ENCODE measurements at regions not wholly inside any gene's neighbourhood (a gene's known extent, or its start where the extent isn't known, plus 50 kb on each side); places are given as distances from the start of the nearest gene placed in this dataset.

- TF ChIP-seq CTCF (IDR thresholded peaks at IDR 0.05 in 8 of 11, conservative IDR thresholded peaks at IDR 0.05 in 3 of 11) (no peak), POLR2A (IDR thresholded peaks at IDR 0.05) (no peak), POLR2AphosphoS5 (IDR thresholded peaks at IDR 0.05) (no peak)
- no peaks in the 10 kb centered on the region for H3K9me3 ChIP-seq
- no peak overlapping the region for H3K4me3 ChIP-seq
- H3K27ac ChIP-seq = no peak overlapping the region
- DNase-seq = no peak
- peaks cover 0 to 4% (median 0%) of the 10 kb centered on the region in 6 donors for H3K4me1 ChIP-seq
- WGBS, 5 donors = 72 to 95% (median 85%) methylated on average over 2 of the region's 2 CpGs
- peaks cover 0 to 7% (median 0%) of the 10 kb centered on the region in 7 donors for H3K27me3 ChIP-seq (replicated peaks in 1 of 7)
- no peaks in the 10 kb centered on the region for H3K36me3 ChIP-seq
- intact Hi-C loops (cut with DNase I; ENCODE audit: low total_unique reads) = no loop called here
Observed at GRCh38 chr9:91053824-91054223, 252.2 kb downstream of the SYK start.

- Histone ChIP-seq H3K9me3 (no peaks in the 10 kb centered on the region), H3K27me3 (replicated peaks in 1 of 7) (no peaks in the 10 kb centered on the region), H3K4me1 (peaks cover 0 to 11% (median 1%) of the 10 kb centered on the region in 6 donors), H3K36me3 (no peaks in the 10 kb centered on the region), H3K4me3 (no peak overlapping the region), H3K27ac (no peak overlapping the region)
- WGBS, 5 donors = 72 to 85% (median 80%) methylated on average over 3 of the region's 3 CpGs
- no peak for DNase-seq
- TF ChIP-seq POLR2A (IDR thresholded peaks at IDR 0.05) (no peak), CTCF (IDR thresholded peaks at IDR 0.05 in 8 of 11, conservative IDR thresholded peaks at IDR 0.05 in 3 of 11) (no peak), POLR2AphosphoS5 (IDR thresholded peaks at IDR 0.05) (no peak)
- intact Hi-C loops (cut with DNase I; ENCODE audit: low total_unique reads) = no loop called here
Observed at GRCh38 chr9:91055845-91056244, 254.2 kb downstream of the SYK start.

GRCh38 chr9:91056486-91056885 lies 254.9 kb downstream of the SYK start:
- H3K27me3 ChIP-seq (replicated peaks in 1 of 7) = no peaks in the 10 kb centered on the region
- TF ChIP-seq CTCF (IDR thresholded peaks at IDR 0.05 in 8 of 11, conservative IDR thresholded peaks at IDR 0.05 in 3 of 11) (no peak), POLR2A (IDR thresholded peaks at IDR 0.05) (no peak), POLR2AphosphoS5 (IDR thresholded peaks at IDR 0.05) (no peak)
- no peak overlapping the region for H3K27ac ChIP-seq
- no peak overlapping the region for H3K4me3 ChIP-seq
- peaks cover 0 to 17% (median 4%) of the 10 kb centered on the region in 6 donors for H3K4me1 ChIP-seq
- intact Hi-C loops (cut with DNase I; ENCODE audit: low total_unique reads) = no loop called here
- no peaks in the 10 kb centered on the region for H3K9me3 ChIP-seq
- 67 to 85% (median 79%) methylated on average over 4 of the region's 4 CpGs for whole genome bisulfite sequencing, 5 donors
- no peaks in the 10 kb centered on the region for H3K36me3 ChIP-seq
- no peak for DNase-seq

- DNase-seq = no peak
- Histone ChIP-seq H3K27ac (no peak overlapping the region), H3K4me1 (peaks cover 0 to 20% (median 4%) of the 10 kb centered on the region in 6 donors), H3K9me3 (no peaks in the 10 kb centered on the region), H3K4me3 (no peak overlapping the region), H3K27me3 (replicated peaks in 1 of 7) (no peaks in the 10 kb centered on the region), H3K36me3 (no peaks in the 10 kb centered on the region)
- TF ChIP-seq POLR2A (IDR thresholded peaks at IDR 0.05) (no peak), POLR2AphosphoS5 (IDR thresholded peaks at IDR 0.05) (no peak), CTCF (IDR thresholded peaks at IDR 0.05 in 8 of 11, conservative IDR thresholded peaks at IDR 0.05 in 3 of 11) (no peak)
- intact Hi-C loops (cut with DNase I; ENCODE audit: low total_unique reads) = no loop called here
Observed at GRCh38 chr9:91056917-91057316, 255.3 kb downstream of the SYK start.
